HG03558 (cell line): ENCODE measurements at regions not wholly inside any gene's neighbourhood (a gene's known extent, or its start where the extent isn't known, plus 50 kb on each side); places are given as distances from the start of the nearest gene placed in this dataset.
"Not testable (repeated sequence)": the region's sequence is repeated elsewhere in the genome, so short reads cannot be mapped to it uniquely, and the experiment has no call there.

Experiments used
- ATAC-seq: cut with Tn5 transposase; IDR thresholded peaks from one replicate; pipeline ENCODE4 v1.9.1; 2021; ENCODE audit warnings: moderate number of reproducible peaks; ENCODE audit not compliant: unreplicated experiment; ENCODE audit errors: extremely low read depth

- no peak for ATAC-seq
Measured at GRCh38 chr7:98724591-98724990, 107.5 kb downstream of the NPTX2 start.

DNA sequence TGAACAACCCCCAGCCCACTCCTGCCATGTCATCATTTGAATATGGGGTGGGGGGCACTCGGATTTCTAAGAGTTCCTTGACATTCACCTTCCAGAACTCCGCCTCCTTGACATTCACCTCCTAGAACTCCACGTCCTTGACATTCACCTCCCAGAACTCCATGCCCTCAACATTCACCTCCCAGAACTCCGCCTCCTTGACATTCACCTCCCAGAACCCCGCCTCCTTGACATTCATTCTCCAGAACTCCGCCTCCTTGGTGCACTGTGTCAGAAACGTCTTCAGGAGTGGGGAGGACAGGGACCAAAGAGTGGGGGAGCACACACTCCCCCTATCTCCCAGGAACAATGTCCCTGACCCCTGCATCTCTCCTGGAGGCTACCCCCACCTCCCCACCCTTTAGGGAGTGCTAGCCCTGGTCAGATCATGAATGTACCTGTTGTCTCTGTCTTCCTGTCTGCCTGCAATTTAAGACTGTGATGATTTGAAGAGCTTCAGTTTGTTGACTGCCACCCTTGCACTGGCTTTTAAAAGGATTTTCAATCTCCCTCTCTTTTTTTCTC is 110.1 kb downstream of the NPTX2 start:
- ATAC-seq, result no peak

DNA sequence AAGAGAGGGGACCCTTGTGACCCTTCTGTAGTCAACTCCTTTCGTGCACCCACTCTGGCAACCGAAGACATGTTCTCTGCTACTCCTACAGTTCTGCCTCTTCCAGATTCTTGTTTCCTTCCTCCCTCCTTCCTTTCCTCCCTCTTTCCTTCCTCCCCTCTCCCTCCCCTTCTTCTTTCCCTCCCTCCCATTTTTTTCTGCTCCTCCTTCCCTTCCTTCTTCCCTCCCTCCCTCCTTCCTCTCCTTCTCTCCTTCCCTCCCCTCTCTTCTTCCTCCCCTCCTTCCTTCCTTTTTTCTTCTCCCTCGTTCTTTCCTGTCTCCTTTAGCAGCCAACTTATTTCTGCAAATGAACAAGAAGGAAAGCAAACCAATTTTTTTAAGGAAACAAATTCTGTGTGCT is 111.5 kb downstream of the NPTX2 start:
- ATAC-seq, result no peak

DNA sequence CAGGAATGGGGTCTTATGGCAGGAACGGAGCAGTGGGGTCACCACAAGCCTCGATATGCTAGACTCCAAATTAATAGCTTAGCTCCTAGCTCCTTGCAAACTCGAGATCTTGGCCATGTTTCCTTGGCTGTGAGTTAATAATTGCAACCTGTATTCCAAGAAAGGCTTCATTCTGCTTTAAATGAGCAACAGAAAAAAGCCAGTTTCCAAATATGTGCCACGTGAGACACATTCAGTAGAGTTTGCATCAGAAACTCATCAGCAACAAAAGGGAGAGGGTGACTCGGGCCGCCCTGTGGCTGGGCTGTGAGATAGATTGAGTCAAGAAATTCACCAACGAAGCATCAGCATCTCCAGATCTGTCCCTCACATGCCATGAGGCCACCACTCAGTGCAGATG is 112.0 kb downstream of the NPTX2 start:
- no peak for ATAC-seq

DNA sequence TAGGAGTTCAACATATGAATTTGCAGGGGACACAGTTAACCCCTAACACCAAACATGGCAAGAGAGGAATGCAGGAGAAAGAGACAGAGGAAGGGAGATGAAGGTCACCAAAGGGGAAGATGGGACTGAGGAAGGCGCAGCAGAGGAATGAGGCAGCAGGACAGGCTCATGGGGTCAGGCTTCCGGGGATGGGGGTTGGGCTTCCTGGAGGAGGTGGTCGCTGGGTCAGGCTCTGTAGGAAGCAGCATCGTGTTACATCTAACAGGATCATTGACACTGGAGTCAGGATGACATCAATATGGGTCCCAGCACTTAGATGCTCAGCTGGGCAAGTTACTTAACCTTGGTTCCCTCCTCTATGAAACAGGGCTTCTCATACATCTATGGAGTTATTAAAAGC is 113.2 kb downstream of the NPTX2 start:
- ATAC-seq, result no peak

- ATAC-seq, result no peak
Measured at GRCh38 chr7:98731651-98732050, 114.6 kb downstream of the NPTX2 start.

DNA sequence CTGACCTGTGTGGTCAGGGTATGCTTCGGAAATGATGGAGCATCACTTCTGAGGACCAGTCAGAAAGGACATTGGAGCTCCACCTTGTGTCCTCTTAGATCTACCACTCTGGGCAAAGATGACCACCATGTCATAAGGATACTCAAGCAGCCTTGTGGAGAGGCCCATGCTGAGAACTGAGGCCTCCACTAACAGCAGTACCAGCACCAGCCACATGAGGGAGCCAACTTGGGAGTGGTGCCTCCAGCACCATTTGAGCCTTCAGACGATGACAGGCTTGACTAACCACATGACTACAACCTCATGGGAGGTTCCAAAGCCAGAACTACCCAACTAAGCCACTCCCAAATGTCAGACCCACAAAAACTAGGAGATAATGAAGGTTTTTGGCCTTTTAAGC is 116.0 kb downstream of the NPTX2 start:
- no peak for ATAC-seq

DNA sequence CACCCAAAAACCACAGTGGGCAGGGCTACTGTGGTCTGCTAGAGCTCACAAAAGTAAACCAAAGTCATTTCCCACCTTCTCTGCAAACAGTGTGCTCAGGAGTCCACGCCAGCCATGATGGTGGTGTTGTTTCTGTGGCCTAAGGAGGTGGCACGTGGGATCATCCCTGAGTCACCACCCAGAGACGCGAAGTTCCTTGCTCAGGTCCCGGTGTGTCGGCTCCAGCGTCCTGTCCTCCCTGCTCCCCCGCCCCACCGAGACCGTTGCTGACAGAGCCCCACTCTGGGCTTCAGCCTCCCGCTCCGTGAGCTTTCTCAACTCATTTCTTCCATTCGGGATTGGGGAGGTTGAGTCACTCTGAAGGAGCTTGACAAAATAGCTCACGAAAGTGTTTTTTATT is 118.7 kb downstream of the NPTX2 start:
- no peak for ATAC-seq

DNA sequence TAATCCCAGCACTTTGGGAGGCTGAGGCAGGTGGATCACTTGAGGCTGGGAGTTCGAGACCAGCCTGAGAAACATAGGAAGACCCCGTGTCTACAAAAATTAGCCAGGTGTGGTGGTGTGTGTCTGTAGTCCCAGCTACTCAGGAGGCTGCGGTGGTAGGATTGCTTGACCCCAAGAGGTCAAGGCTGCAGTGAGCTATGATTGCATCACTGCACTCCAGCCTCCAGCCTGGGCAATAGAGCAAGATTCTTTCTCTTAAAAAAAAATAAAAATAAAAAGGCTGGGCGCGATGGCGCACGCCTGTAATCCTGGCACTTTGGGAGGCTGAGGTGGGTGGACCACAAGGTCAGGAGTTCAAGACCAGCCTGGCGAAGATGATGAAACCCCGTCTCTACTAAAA is 119.4 kb downstream of the NPTX2 start:
- not testable (repeated sequence) for ATAC-seq

GRCh38 chr7:98737176-98737575 is 120.1 kb downstream of the NPTX2 start:
- no peak for ATAC-seq

GRCh38 chr7:98740643-98741042 is 123.6 kb downstream of the NPTX2 start:
- no peak for ATAC-seq

- ATAC-seq, result no peak
Measured at GRCh38 chr7:98745722-98746318, 124.0 kb downstream of the TMEM130 start.

DNA sequence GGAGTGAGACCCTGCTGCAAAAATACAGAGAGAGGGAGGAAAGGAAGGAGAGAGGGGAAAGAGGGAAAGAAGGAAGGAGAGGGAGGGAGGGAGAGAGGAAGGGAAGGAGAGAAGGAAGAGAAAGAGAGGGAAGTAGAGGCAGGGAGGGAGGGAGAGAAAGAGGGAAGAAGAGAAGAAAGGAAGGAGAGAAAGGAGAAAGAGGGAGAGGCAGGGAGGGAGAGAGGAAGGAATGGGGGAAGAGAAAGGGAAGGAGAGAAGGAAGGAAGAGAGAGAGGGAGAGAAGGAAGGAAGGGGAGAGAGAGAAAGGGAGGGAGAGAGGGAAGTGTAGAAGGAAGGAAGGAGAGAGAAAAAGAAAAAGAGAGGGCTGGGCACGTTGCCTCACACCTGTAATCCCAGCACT is 121.7 kb downstream of the TMEM130 start:
- ATAC-seq, result no peak

GRCh38 chr7:98753176-98753575 is 116.6 kb downstream of the TMEM130 start:
- no peak for ATAC-seq

DNA sequence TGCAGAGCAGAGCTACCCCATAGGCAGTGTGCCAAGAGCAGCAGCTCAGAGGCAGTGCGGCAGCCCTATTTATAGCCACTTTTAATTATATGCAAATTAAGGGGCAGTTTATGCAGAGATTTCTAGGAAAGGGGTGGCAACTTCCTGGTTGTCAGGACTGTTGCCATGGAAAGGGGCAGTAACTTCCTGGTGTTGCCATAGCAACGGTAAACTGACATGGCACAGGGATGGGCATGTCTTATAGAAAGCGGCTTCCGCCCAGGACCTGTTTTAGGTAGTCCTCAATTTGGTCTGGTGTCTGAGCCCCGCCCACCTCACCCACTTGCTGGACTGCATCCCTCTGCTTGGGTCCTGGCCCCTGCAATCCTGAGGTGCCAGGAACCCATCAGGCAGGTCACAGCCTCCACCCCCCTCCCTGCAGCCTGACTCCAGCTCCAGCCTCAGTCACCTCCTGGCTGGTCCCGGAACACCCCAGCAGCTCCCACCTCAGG is 115.8 kb downstream of the TMEM130 start:
- no peak for ATAC-seq

GRCh38 chr7:98755138-98755898 is 114.5 kb downstream of the TMEM130 start:
- ATAC-seq, result no peak

DNA sequence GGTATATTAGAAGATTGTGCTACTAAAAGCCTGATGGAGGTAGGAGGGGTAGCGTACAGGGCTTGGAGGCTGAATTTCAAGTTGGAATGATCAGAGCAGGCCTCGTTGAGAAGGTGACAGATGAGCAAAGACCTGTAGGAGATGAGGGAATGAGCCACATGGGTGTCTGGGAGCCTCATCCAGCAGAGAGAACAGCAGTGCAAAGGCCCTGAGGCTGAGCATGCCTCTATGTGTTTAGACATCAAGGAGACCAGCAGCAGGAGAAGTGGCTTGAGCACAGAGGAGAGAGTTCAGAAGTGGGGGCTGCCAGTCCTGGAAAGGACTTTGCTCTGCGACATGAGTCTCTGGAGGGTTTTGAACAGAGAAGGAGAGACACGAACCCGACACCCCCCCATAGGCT is 111.7 kb downstream of the TMEM130 start:
- ATAC-seq, result no peak

GRCh38 chr7:98760201-98760651 is 109.6 kb downstream of the TMEM130 start:
- ATAC-seq, result no peak

GRCh38 chr7:98761225-98761624 is 108.6 kb downstream of the TMEM130 start:
- no peak for ATAC-seq

DNA sequence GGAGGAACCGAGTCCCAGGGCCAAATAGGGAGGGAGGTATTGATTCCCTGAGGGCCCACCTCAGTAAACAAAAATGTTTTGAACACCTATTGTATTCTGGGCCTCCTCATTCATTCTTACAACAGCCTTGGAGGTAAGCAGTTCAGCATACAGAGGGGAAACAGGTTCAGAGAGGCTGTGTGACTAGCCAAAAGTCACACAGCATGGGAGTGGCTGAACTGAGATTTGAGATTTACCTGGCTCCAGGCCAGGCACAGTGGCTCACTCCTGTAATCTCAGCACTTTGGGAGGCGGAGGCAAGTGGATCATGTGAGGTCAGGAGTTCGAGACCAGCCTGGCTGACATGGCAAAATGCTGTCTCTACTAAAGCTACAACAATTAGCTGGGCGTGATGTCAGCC is 107.2 kb downstream of the TMEM130 start:
- ATAC-seq, result no peak

DNA sequence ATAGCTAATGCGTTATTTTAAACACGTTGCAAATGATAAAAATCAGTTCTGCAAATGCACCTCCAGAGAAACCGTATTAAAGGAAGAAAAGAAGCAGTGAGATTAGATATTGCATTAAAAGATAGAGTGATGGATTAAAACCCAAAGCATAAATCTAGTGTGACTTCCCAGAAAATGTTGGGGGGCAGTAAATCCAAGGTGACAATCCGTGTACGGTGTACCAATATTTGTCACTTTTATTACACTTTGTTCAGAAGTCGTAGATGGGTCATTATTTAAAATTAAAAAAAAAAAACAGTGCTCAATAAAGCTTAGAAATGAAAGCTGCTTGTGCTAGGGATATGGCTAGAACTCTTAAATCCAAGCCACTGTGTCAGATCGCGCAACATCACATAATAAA is 106.4 kb downstream of the TMEM130 start:
- ATAC-seq, result no peak

- ATAC-seq, result no peak
Measured at GRCh38 chr7:98764946-98765345, 104.9 kb downstream of the TMEM130 start.
